Thyroid gland (tissue), 4 donors: ENCODE measurements at regions not wholly inside any gene's neighbourhood (a gene's known extent, or its start where the extent isn't known, plus 50 kb on each side); places are given as distances from the start of the nearest gene placed in this dataset.

Experiments
- DNase-seq, 2 donors: peaks; one replicate each; pipeline ENCODE4 v3.0.0-alpha.2; 2019
- H3K27ac ChIP-seq, 3 donors: fragments of 200-600 bp; sonication (generic); 1 replicate in 2 of 3; 2 replicates in 1 of 3; pipeline ENCODE4 v1.5.1; 2016 to 2019; ENCODE audit warnings: mild to moderate bottlenecking in 1 of 3, moderate library complexity in 1 of 3
- H3K27me3 ChIP-seq: fragments of 200-600 bp; sonication (generic); one replicate; pipeline ENCODE4 v1.5.1; 2019
- H3K36me3 ChIP-seq, 2 donors: fragments of 200-600 bp; sonication (generic); one replicate each; pipeline ENCODE4 v1.5.1; 2016 to 2019
- H3K4me1 ChIP-seq, 2 donors: fragments of 200-600 bp; sonication (generic); one replicate each; pipeline ENCODE4 v1.5.1; 2017 to 2019
- H3K4me3 ChIP-seq, 3 donors: fragments of 200-600 bp; sonication (generic); replicated peaks in 1 of 3; 1 replicate in 2 of 3; 2 replicates in 1 of 3; pipeline ENCODE4 v1.5.1; 2016; ENCODE audit warnings: mild to moderate bottlenecking in 1 of 3
- H3K9me3 ChIP-seq: fragments of 200-600 bp; sonication (generic); one replicate; pipeline ENCODE4 v1.5.1; 2017
- CTCF ChIP-seq, 6 experiments: fragments of 200-600 bp in 3 of 6; fragments of 450-650 bp in 3 of 6; sonication (generic) in 3 of 6; IDR thresholded peaks; one replicate each; pipeline ENCODE4 v1.5.1; 2016 to 2019; ENCODE audit warnings: antibody characterized with exemption in 6 of 6, mild to moderate bottlenecking in 2 of 6, inconsistent platforms in 1 of 6, moderate library complexity in 1 of 6
- POLR2A ChIP-seq, 2 donors: fragments of 450-650 bp; IDR thresholded peaks; one replicate each; pipeline ENCODE4 v1.6.1; 2017; ENCODE audit warnings: antibody characterized with exemption in 2 of 2, mild to moderate bottlenecking in 2 of 2, moderate library complexity in 1 of 2
- WGBS, 2 donors: methylation state at CpG; one replicate each; pipeline ENCODE4 v1.1.5; 2017; 5-methylcytosine and 5-hydroxymethylcytosine counted together
- intact Hi-C: fragments of 100-400 bp; cut with DNase I; formaldehyde crosslinking; loops from one replicate; pipeline ENCODE4 v1.15.1; 2023

GRCh38 chr1:104593413-104594187 lies 843.9 kb downstream of the AMY1C start:
- H3K36me3 ChIP-seq, result no peaks in the 10 kb centered on the region
- TF ChIP-seq CTCF (IDR thresholded peaks at IDR 0.05), result no peak
- no peak for TF ChIP-seq POLR2A (IDR thresholded peaks at IDR 0.05)
- 70 to 79% methylated on average over 4 of the region's 4 CpGs for WGBS, 2 donors
- H3K9me3 ChIP-seq, result no peaks in the 10 kb centered on the region
- no peaks in the 10 kb centered on the region for H3K4me1 ChIP-seq
- H3K27me3 ChIP-seq, result no peaks in the 10 kb centered on the region
- no peak overlapping the region for H3K4me3 ChIP-seq
- no peak for DNase-seq
- no peak overlapping the region for H3K27ac ChIP-seq
- intact Hi-C loops, result no loop called here

- WGBS, 2 donors, result 90 to 92% methylated on average over 5 of the region's 5 CpGs
- intact Hi-C loops, result no loop called here
- Histone ChIP-seq H3K27ac (no peak overlapping the region), H3K4me3 (no peak overlapping the region), H3K9me3 (no peaks in the 10 kb centered on the region), H3K4me1 (no peaks in the 10 kb centered on the region), H3K36me3 (no peaks in the 10 kb centered on the region), H3K27me3 (no peaks in the 10 kb centered on the region)
- no peak for TF ChIP-seq CTCF (IDR thresholded peaks at IDR 0.05)
- DNase-seq, result no peak
These were observed 867.8 kb downstream of the AMY1C start for GRCh38 chr1:104617474-104617873.

GRCh38 chr1:104621221-104621620 lies 871.5 kb downstream of the AMY1C start:
- intact Hi-C loops, result no loop called here
- H3K4me3 ChIP-seq, result no peak overlapping the region
- H3K9me3 ChIP-seq, result no peaks in the 10 kb centered on the region
- H3K36me3 ChIP-seq, result no peaks in the 10 kb centered on the region
- H3K27me3 ChIP-seq, result no peaks in the 10 kb centered on the region
- 85% methylated on average over 2 of the region's 2 CpGs for WGBS, 2 donors
- no peak for DNase-seq
- TF ChIP-seq CTCF (IDR thresholded peaks at IDR 0.05) (no peak), POLR2A (IDR thresholded peaks at IDR 0.05) (no peak)
- no peak overlapping the region for H3K27ac ChIP-seq
- no peaks in the 10 kb centered on the region for H3K4me1 ChIP-seq

GRCh38 chr1:104624538-104624937 lies 874.8 kb downstream of the AMY1C start:
- DNase-seq, result no peak
- Histone ChIP-seq H3K36me3 (no peaks in the 10 kb centered on the region), H3K27me3 (no peaks in the 10 kb centered on the region), H3K9me3 (no peaks in the 10 kb centered on the region), H3K4me1 (no peaks in the 10 kb centered on the region), H3K4me3 (no peak overlapping the region), H3K27ac (no peak overlapping the region)
- 75 to 88% methylated on average over 1 of the region's 1 CpG for WGBS, 2 donors
- intact Hi-C loops, result no loop called here
- TF ChIP-seq CTCF (IDR thresholded peaks at IDR 0.05) (no peak), POLR2A (IDR thresholded peaks at IDR 0.05) (no peak)

GRCh38 chr1:104629589-104629988 lies 879.9 kb downstream of the AMY1C start:
- TF ChIP-seq POLR2A (IDR thresholded peaks at IDR 0.05) (no peak), CTCF (IDR thresholded peaks at IDR 0.05) (no peak)
- Histone ChIP-seq H3K36me3 (no peaks in the 10 kb centered on the region), H3K4me1 (no peaks in the 10 kb centered on the region), H3K27ac (no peak overlapping the region), H3K9me3 (no peaks in the 10 kb centered on the region), H3K27me3 (no peaks in the 10 kb centered on the region), H3K4me3 (no peak overlapping the region)
- no peak for DNase-seq
- 11 to 19% methylated on average over 1 of the region's 1 CpG for WGBS, 2 donors
- intact Hi-C loops, result no loop called here
